Keratinocyte (primary cell): ENCODE measurements at regions not wholly inside any gene's neighbourhood (a gene's known extent, or its start where the extent isn't known, plus 50 kb on each side); places are given as distances from the start of the nearest gene placed in this dataset.

ENCODE experiments used
- DNase-seq: peaks from one replicate; pipeline ENCODE4 v3.0.0-alpha.2; 2011; ENCODE audit warnings: low read depth, missing footprints, low spot score
- FAIRE-seq: peaks from 2 replicates; lab custom pipeline; 2011; peaks lifted over from hg19 to GRCh38; lab: Jason Lieb, UNC
- H2AFZ ChIP-seq: 2 replicates; pipeline ENCODE4 v1.6.0; 2012; ENCODE audit warnings: low read length, control low read depth, inconsistent platforms; ENCODE audit not compliant: control insufficient read depth
- H3K27ac ChIP-seq: 2 replicates; pipeline ENCODE4 v1.5.1; 2011; ENCODE audit warnings: low read length; ENCODE audit not compliant: control insufficient read depth, insufficient read depth
- H3K27me3 ChIP-seq: 3 replicates; pipeline ENCODE4 v1.6.0; 2011; ENCODE audit warnings: low read length; ENCODE audit not compliant: control insufficient read depth, insufficient read depth; ENCODE audit errors: extremely low read depth
- H3K36me3 ChIP-seq, 2 experiments: 2 replicates in 1 of 2; 3 replicates in 1 of 2; pipeline ENCODE4 v1.5.1; 2011; ENCODE audit warnings: low read length in 2 of 2, mild to moderate bottlenecking in 1 of 2; ENCODE audit not compliant: control insufficient read depth in 2 of 2, insufficient read depth in 2 of 2; ENCODE audit errors: extremely low read depth in 1 of 2
- H3K4me1 ChIP-seq: 3 replicates; pipeline ENCODE4 v1.5.1; 2011; ENCODE audit warnings: low read length; ENCODE audit not compliant: control insufficient read depth, insufficient read depth; ENCODE audit errors: extremely low read depth
- H3K4me2 ChIP-seq: 3 replicates; pipeline ENCODE4 v1.6.0; 2011; ENCODE audit warnings: low read depth, low read length; ENCODE audit not compliant: control insufficient read depth, insufficient read depth; ENCODE audit errors: extremely low read depth
- H3K4me3 ChIP-seq, 3 experiments: fragments of 200-600 bp in 1 of 3; sonication (generic) in 1 of 3; 2 replicates in 2 of 3; 3 replicates in 1 of 3; pipeline ENCODE4 v1.5.1; 2011 to 2016; ENCODE audit warnings: low read length in 3 of 3, mild to moderate bottlenecking in 3 of 3, control low read depth in 2 of 3, inconsistent platforms in 1 of 3, low read depth in 1 of 3, mixed read lengths in 1 of 3, mixed run types in 1 of 3, moderate library complexity in 1 of 3; ENCODE audit not compliant: control insufficient read depth in 2 of 3, insufficient read depth in 2 of 3; ENCODE audit errors: extremely low read depth in 1 of 3
- H3K79me2 ChIP-seq: 2 replicates; pipeline ENCODE4 v1.6.0; 2012; ENCODE audit warnings: low read length; ENCODE audit not compliant: control insufficient read depth, insufficient read depth
- H3K9ac ChIP-seq: 3 replicates; pipeline ENCODE4 v1.6.0; 2011; ENCODE audit warnings: low read length; ENCODE audit not compliant: control insufficient read depth, insufficient read depth; ENCODE audit errors: extremely low read depth
- H3K9me1 ChIP-seq: 3 replicates; pipeline ENCODE4 v1.6.0; 2011; ENCODE audit warnings: low read length; ENCODE audit not compliant: control insufficient read depth, insufficient read depth; ENCODE audit errors: extremely low read depth
- H3K9me3 ChIP-seq: 2 replicates; pipeline ENCODE4 v1.5.1; 2012; ENCODE audit warnings: low read depth, low read length; ENCODE audit not compliant: control insufficient read depth
- H4K20me1 ChIP-seq: 3 replicates; pipeline ENCODE4 v1.6.0; 2011; ENCODE audit warnings: low read length; ENCODE audit not compliant: control insufficient read depth, insufficient read depth; ENCODE audit errors: extremely low read depth
- EZH2 ChIP-seq: IDR thresholded peaks from one replicate; pipeline ENCODE4 v1.6.1; 2012; ENCODE audit warnings: inconsistent platforms, mild to moderate bottlenecking, low read length, moderate library complexity
- dilution Hi-C: fragments of 300-500 bp; cut with MboI; formaldehyde crosslinking; loops from one replicate; pipeline ENCODE4 v1.7.0; 2020; ENCODE audit warnings: low sequenced_read_pairs; ENCODE audit not compliant: extremely low pct_ligation_motif_present
- TF ChIP-seq, protein P1 (sequence below), 3 experiments: IDR thresholded peaks in 1 of 3; conservative IDR thresholded peaks in 1 of 3; optimal IDR thresholded peaks in 1 of 3; 2 replicates in 2 of 3; 3 replicates in 1 of 3; pipeline versions ENCODE3 to v1.5.1; 2011; ENCODE audit warnings: low read length in 3 of 3, mild to moderate bottlenecking in 3 of 3, moderate library complexity in 2 of 3, control low read depth in 1 of 3, inconsistent platforms in 1 of 3; ENCODE audit not compliant: insufficient read depth in 2 of 3; ENCODE audit errors: extremely low read depth in 1 of 3

DNA sequence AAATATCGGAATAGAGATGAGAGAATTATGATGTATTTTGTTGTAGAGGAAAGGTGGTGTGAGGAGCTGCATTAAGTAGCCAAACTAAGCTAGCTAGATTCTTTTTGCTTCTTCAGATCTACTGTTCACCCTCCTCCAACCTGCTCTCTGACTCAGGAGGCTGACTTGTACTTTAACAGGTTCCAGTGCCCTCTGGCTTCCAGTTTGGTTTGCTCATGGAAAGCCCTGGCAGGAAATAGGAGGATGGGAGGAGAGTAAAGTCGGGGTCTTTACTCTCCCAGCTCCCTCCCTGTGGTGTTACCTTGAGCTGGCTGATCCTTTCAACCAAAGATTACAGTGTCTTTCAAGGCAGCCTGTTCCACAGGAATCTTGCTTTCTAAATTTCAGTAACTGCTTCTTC lies 277.0 kb upstream of the EDA2R start:
- no peak overlapping the region for H3K9ac ChIP-seq

DNA sequence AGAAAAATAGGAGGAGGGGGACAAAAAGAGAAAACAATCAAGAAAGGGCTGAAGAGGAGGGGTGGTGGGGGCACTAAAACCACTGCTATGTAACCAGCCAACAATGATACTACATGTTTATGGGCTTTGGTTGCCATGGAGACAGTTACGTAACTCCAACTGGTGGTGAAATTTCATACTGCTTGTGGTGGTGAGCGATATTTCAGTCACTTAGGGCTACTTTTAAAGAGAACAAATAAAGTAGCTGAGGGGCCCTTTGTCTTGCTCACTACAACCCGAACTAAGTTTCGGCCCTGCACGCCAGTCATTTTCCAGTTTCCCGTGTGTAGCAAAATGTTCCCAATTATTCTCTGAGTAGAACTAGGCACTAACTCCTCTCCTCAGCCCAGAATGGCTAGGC lies 275.2 kb upstream of the EDA2R start:
- Histone ChIP-seq H3K9me1 (no peaks in the 10 kb centered on the region), H3K79me2 (no peaks in the 10 kb centered on the region), H3K4me3 (no peak overlapping the region), H3K36me3 (no peaks in the 10 kb centered on the region), H3K9me3 (no peaks in the 10 kb centered on the region), H3K27ac (no peak overlapping the region), H3K9ac (no peak overlapping the region), H2AFZ (no peak overlapping the region), H3K4me1 (no peaks in the 10 kb centered on the region), H3K4me2 (no peak overlapping the region), H4K20me1 (no peaks in the 10 kb centered on the region), H3K27me3 (no peaks in the 10 kb centered on the region)
- no peak for DNase-seq
- TF ChIP-seq, protein P1, sequence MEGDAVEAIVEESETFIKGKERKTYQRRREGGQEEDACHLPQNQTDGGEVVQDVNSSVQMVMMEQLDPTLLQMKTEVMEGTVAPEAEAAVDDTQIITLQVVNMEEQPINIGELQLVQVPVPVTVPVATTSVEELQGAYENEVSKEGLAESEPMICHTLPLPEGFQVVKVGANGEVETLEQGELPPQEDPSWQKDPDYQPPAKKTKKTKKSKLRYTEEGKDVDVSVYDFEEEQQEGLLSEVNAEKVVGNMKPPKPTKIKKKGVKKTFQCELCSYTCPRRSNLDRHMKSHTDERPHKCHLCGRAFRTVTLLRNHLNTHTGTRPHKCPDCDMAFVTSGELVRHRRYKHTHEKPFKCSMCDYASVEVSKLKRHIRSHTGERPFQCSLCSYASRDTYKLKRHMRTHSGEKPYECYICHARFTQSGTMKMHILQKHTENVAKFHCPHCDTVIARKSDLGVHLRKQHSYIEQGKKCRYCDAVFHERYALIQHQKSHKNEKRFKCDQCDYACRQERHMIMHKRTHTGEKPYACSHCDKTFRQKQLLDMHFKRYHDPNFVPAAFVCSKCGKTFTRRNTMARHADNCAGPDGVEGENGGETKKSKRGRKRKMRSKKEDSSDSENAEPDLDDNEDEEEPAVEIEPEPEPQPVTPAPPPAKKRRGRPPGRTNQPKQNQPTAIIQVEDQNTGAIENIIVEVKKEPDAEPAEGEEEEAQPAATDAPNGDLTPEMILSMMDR (optimal IDR thresholded peaks at IDR 0.05 in 1 of 3, IDR thresholded peaks at IDR 0.05 in 1 of 3, conservative IDR thresholded peaks at IDR 0.05 in 1 of 3; ENCODE audit: extremely low read depth in 1 of 3, insufficient read depth in 2 of 3, low read length in 3 of 3): no peak
- TF ChIP-seq EZH2: no peak
- dilution Hi-C loops: no loop called here
- no peak for FAIRE-seq

More for the DNA sequence above, 277.0 kb upstream of the EDA2R start:
- no peak for TF ChIP-seq EZH2
- TF ChIP-seq, protein P1 (optimal IDR thresholded peaks at IDR 0.05 in 1 of 3, IDR thresholded peaks at IDR 0.05 in 1 of 3, conservative IDR thresholded peaks at IDR 0.05 in 1 of 3; ENCODE audit: extremely low read depth in 1 of 3, insufficient read depth in 2 of 3, low read length in 3 of 3): peak in 2 of 3 experiments; percentile 8 to 23
- H4K20me1 ChIP-seq: no peaks in the 10 kb centered on the region
- no peaks in the 10 kb centered on the region for H3K79me2 ChIP-seq
- no peaks in the 10 kb centered on the region for H3K9me1 ChIP-seq
- no peak overlapping the region for H3K4me2 ChIP-seq
- no peak overlapping the region for H2AFZ ChIP-seq
- H3K9me3 ChIP-seq: no peaks in the 10 kb centered on the region
- dilution Hi-C loops: no loop called here
- H3K4me1 ChIP-seq: no peaks in the 10 kb centered on the region
- no peaks in the 10 kb centered on the region for H3K36me3 ChIP-seq
- H3K27me3 ChIP-seq: no peaks in the 10 kb centered on the region
- FAIRE-seq (no peak), DNase-seq (no peak)
- H3K4me3 ChIP-seq: no peak overlapping the region
- H3K27ac ChIP-seq: no peak overlapping the region
